MV-4-11 (cell line): ENCODE measurements at regions not wholly inside any gene's neighbourhood (a gene's known extent, or its start where the extent isn't known, plus 50 kb on each side); places are given as distances from the start of the nearest gene placed in this dataset.

Experiments used
- DNase-seq: peaks from one replicate; lab custom pipeline; 2025; lab: John Stamatoyannopoulos, UW

- DNase-seq = no peak
Measured at GRCh38 chr16:85187886-85188285, 75.6 kb upstream of the CIBAR2 start.

- DNase-seq = no peak
Measured at GRCh38 chr16:85188822-85189672, 76.8 kb upstream of the CIBAR2 start.

DNA sequence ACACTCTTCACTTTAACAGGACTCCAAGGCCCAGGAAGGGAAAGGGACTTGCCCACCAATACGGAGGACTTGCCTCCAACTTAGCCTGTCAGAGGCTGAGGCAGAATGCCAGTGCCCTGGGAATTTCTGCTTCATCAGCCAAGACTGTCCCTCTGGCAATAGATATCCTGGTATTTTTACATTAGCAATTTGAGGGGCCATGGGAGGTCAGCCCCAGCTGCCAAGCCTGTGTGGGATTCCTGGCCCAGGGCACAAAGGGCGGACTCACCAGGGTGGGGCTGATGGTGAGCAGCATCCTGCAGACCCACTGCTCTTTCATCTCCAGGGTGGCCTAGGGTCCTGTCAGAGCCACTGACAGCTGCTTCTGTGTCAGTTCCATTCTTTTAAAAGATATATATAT is 78.3 kb upstream of the CIBAR2 start:
- no peak for DNase-seq

GRCh38 chr16:85191341-85191965 is 79.2 kb upstream of the CIBAR2 start:
- DNase-seq = no peak

DNA sequence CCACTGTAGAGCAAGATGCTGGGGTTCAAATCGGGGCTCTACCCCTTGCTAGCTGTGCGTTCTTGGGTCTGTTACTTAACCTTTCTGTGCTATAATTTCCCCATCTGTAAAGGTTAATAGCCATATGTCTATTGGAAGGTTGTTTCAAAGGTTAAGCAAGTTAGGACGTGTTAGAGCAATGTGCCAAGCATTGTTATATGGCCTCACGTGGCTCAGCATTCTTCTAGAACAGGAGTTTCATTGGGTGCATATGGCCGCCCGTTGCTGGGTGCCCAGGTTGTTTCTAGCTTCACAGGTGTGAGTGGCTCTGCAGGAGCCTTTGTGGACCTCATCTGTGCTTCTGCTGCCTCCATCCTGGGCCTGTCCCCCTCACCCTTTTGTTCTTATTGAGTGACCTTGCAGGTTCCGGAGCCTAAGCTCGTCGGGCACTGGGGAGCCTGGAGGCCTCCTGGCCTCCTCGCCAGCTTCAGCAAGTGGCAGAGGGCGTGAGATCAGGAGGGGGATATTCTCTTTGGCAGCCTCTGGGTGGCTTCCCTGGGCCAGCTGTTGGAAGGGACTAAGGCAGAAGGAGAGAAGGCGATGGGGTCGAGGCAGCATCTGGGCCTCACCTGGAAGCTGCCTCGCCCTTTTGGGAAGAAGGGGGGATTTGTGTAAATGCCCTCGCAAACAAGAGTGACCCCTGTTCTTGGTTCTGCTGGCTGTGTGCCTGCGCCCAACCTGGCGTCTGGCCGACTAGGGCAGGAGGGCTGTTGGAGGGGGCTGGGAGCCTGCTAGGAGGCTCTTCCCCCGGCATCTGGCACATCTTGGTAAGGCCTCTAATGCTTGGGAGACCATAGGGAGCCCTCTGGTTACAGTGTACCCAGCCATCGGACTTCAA is 80.2 kb upstream of the CIBAR2 start:
- no peak for DNase-seq

DNA sequence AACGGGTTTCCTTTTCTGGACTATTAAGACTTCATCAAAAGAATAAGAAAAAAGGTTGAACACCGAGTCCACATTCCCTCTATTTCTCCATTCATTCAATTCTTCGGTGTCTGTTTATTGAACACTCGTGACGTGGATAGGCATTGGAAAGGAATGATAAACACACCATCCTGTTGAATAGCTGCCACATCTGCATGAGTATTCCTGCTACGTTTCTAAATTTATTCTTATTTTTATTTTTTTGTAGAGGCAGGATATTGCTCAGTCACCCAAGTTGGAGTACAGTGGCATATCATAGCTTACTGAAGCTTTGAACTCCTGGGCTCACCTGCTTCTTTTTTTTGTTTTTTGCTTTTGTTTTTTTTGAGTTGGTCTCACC is 80.8 kb upstream of the CIBAR2 start:
- DNase-seq = no peak

DNA sequence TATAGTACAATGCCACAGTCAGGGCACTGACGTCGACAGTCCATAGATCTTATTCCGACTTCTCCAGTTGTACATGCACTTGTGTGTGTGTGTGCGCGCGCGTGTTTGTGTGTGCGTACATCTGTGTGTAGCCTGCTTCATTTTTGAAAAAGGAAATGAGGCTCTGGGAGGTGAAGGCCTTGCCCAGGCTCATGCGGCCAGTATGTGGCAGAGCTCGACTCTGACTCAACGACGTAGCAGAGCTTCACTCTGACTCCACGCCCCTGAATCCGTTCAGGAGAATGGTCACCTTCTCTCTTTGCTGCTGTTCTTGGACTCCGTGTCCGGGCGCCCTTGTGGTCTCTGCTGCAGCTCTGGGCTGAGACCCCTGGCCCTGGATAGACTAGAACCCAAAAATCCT is 81.6 kb upstream of the CIBAR2 start:
- no peak for DNase-seq

- no peak for DNase-seq
Measured at GRCh38 chr16:85194307-85195270, 82.3 kb upstream of the CIBAR2 start.

DNA sequence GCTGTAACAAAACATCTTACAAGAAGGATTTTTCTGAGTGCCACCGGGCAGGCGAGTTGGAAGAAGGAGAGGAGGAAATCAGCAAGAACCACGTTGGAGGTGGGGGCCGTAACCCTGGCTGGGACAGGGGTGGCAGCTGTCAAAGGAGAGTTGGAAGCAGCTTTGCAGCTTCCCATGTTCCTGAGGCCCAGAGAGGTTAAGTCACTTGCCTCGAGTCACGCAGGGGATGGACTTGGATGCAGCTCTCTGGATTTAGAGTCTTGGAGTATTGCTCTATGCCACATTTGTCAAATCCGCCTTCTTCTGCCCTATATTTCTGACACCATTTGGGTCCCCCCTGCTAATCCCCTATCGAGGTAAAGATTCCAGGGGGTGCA is 83.0 kb upstream of the CIBAR2 start:
- DNase-seq = no peak

- DNase-seq = no peak
Measured at GRCh38 chr16:85195900-85196772, 83.9 kb upstream of the CIBAR2 start.

GRCh38 chr16:85196976-85197375 is 84.7 kb upstream of the CIBAR2 start:
- no peak for DNase-seq

- no peak for DNase-seq
Measured at GRCh38 chr16:85197611-85198566, 85.6 kb upstream of the CIBAR2 start.

DNA sequence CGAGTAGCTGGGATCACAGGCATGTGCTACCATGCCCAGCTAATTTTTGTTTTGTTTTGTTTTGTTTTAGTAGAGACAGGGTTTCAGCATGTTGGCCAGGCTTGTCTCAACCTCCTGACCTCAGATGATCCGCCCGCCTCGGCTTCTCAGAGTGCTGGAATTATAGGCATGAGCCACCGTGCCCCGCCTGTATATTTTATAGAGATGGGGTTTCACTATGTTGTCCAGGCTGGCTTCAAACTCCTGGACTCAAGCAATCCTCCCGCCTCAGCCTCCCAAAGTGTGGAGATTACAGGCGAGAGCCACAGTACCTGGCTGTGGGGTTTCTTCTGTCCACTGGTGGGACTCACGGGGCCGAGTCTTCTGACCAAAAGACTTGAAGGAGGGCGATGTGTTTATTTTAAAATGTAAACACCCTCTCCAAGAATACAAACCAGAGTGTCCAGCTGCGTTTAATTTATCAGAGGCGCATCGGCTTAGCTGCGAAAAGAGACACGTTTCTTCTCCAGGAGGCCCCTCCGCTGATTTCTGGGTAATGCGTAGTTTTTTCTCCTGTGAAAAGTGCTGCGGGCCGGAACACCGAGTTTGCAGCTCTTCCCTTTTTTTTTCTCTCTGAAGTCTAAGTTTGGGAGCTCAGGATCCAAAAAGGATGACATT is 86.9 kb upstream of the CIBAR2 start:
- no peak for DNase-seq

GRCh38 chr16:85199880-85200279 is 87.6 kb upstream of the CIBAR2 start:
- DNase-seq = no peak

DNA sequence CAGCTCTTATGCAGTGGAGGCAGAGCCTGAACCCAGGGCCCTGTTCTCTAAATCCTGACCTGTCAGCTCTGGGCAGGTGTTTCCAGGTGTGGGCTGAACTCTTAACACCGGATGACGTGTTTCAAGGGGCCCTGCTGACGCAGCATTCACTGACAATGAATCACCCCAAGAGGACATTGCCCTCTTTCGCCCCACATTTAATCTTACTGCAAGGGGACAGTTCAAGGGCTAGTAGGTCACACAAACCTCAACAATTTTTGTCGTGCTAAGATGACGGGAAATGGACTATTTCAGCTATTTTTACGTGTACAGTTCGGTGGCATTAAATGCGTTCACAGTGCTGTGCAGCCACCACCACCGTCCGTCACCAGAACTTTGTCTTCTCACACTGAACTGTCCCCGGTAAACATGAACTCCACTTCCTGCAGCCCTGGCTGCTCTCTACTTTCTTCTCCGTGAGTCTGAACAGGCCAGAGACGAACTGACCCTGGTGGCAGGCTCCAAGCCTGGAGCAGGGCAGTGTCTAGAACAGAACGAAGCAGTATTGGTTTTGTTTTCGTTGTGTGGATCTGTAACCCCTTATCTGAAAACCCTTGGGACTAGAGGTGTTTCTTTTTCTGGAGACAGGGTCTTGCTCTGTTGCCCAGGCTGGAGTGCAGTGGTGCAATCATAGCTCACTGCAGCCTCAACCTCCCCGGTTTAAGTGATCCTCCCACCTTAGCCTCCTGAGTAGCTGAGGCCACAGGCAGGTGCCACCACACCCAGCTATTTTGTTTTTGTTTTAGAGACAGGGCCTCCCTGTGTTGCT is 88.4 kb upstream of the CIBAR2 start:
- DNase-seq = no peak

- no peak for DNase-seq
Measured at GRCh38 chr16:85201574-85201973, 89.3 kb upstream of the CIBAR2 start.

- DNase-seq = no peak
Measured at GRCh38 chr16:85202051-85202601, 89.9 kb upstream of the CIBAR2 start.
